ENCODE measurements at regions not wholly inside any gene's neighbourhood (a gene's known extent, or its start where the extent isn't known, plus 50 kb on each side); places are given as distances from the start of the nearest gene placed in this dataset.

DNA sequence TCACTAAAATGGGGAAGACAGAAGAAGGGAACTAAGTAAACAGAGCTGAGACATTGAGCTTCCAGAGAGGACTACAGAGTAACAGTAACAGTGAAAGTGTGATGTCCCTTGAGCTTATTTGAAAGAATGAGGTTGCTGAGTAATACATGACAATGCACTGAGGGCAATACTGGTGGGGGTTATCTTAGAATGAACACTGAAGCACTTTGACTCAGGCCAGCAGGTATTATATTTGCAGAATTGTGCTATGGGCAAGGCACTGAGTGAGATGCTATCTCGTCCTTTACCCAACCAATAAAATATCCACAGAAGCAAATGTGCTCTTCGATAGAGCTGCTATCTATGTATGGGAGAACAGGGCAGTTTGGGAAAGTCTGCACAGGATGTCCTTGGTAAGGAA is 133.2 kb downstream of the DISP1 start:
- TF ChIP-seq, protein P1, sequence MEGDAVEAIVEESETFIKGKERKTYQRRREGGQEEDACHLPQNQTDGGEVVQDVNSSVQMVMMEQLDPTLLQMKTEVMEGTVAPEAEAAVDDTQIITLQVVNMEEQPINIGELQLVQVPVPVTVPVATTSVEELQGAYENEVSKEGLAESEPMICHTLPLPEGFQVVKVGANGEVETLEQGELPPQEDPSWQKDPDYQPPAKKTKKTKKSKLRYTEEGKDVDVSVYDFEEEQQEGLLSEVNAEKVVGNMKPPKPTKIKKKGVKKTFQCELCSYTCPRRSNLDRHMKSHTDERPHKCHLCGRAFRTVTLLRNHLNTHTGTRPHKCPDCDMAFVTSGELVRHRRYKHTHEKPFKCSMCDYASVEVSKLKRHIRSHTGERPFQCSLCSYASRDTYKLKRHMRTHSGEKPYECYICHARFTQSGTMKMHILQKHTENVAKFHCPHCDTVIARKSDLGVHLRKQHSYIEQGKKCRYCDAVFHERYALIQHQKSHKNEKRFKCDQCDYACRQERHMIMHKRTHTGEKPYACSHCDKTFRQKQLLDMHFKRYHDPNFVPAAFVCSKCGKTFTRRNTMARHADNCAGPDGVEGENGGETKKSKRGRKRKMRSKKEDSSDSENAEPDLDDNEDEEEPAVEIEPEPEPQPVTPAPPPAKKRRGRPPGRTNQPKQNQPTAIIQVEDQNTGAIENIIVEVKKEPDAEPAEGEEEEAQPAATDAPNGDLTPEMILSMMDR (tag by site-specific recombination; IDR thresholded peaks at IDR 0.05), result no peak
- no peak for TF ChIP-seq BCL11B (tag by site-specific recombination; IDR thresholded peaks at IDR 0.05; ENCODE audit: low read depth)
- TF ChIP-seq, protein P2, sequence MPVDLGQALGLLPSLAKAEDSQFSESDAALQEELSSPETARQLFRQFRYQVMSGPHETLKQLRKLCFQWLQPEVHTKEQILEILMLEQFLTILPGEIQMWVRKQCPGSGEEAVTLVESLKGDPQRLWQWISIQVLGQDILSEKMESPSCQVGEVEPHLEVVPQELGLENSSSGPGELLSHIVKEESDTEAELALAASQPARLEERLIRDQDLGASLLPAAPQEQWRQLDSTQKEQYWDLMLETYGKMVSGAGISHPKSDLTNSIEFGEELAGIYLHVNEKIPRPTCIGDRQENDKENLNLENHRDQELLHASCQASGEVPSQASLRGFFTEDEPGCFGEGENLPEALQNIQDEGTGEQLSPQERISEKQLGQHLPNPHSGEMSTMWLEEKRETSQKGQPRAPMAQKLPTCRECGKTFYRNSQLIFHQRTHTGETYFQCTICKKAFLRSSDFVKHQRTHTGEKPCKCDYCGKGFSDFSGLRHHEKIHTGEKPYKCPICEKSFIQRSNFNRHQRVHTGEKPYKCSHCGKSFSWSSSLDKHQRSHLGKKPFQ (tag by site-specific recombination; IDR thresholded peaks at IDR 0.05), result no peak
- TF ChIP-seq ZNF239 (tag by site-specific recombination; IDR thresholded peaks at IDR 0.05), result no peak
- no peak for TF ChIP-seq SALL2 (tag by site-specific recombination; IDR thresholded peaks at IDR 0.05; ENCODE audit: borderline replicate concordance)
